Spleen (tissue), 7 donors: ENCODE measurements at regions not wholly inside any gene's neighbourhood (a gene's known extent, or its start where the extent isn't known, plus 50 kb on each side); places are given as distances from the start of the nearest gene placed in this dataset.

ENCODE experiments used
- POLR2A ChIP-seq, 3 donors: fragments of 450-650 bp; IDR thresholded peaks; one replicate each; pipeline ENCODE4 v1.5.1; 2017; ENCODE audit warnings: antibody characterized with exemption in 3 of 3, mild to moderate bottlenecking in 1 of 3
- POLR2AphosphoS5 ChIP-seq, 3 donors: sonication (generic); formaldehyde crosslinking; IDR thresholded peaks; one replicate each; pipeline ENCODE4 v1.5.1; 2017; ENCODE audit warnings: antibody characterized with exemption in 3 of 3
- TF ChIP-seq, protein P1 (sequence below), 11 experiments: fragments of 200-600 bp in 7 of 11; fragments of 450-650 bp in 4 of 11; sonication (generic) in 4 of 11; IDR thresholded peaks in 8 of 11; conservative IDR thresholded peaks in 3 of 11; 1 replicate in 7 of 11; 2 replicates in 4 of 11; pipeline versions ENCODE4 v1.4.0 to v1.8.0; 2016 to 2021; ENCODE audit warnings: antibody characterized with exemption in 11 of 11, inconsistent platforms in 4 of 11, mild to moderate bottlenecking in 1 of 11
- donor health status: DM: no; HTN: no; CAD: no; lungs with moderate emphysema.
- donor health status: DM: no; HTN: no; CAD: no.
- donor health status: DM: no; HTN: no; CAD: no.

DNA sequence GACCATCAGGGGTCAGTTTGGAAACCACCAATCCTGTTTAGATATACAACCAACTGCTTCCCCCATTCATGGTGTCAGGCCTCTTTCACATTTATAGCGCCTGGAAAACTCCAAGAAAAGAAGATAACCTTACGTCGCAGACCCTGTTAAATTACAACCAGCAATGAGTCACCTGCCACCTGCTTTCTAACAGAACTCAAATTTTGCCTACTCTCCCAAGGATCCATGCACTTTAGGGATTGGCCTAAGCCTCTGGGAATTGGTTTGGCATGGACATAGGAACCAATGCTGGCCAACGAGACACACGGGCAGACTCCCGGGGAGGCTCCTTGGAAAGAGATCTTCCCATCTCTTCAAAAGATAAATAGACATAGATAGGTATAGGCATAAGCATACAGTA, 87.0 kb downstream of the FEM1C start:
- TF ChIP-seq, protein P1, sequence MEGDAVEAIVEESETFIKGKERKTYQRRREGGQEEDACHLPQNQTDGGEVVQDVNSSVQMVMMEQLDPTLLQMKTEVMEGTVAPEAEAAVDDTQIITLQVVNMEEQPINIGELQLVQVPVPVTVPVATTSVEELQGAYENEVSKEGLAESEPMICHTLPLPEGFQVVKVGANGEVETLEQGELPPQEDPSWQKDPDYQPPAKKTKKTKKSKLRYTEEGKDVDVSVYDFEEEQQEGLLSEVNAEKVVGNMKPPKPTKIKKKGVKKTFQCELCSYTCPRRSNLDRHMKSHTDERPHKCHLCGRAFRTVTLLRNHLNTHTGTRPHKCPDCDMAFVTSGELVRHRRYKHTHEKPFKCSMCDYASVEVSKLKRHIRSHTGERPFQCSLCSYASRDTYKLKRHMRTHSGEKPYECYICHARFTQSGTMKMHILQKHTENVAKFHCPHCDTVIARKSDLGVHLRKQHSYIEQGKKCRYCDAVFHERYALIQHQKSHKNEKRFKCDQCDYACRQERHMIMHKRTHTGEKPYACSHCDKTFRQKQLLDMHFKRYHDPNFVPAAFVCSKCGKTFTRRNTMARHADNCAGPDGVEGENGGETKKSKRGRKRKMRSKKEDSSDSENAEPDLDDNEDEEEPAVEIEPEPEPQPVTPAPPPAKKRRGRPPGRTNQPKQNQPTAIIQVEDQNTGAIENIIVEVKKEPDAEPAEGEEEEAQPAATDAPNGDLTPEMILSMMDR (IDR thresholded peaks at IDR 0.05 in 8 of 11, conservative IDR thresholded peaks at IDR 0.05 in 3 of 11), result no peak
- TF ChIP-seq POLR2A (IDR thresholded peaks at IDR 0.05) (no peak), POLR2AphosphoS5 (IDR thresholded peaks at IDR 0.05) (no peak)
